Mammary epithelial cell (primary cell): ENCODE measurements at regions not wholly inside any gene's neighbourhood (a gene's known extent, or its start where the extent isn't known, plus 50 kb on each side); places are given as distances from the start of the nearest gene placed in this dataset.

Source experiments
- EZH2 ChIP-seq: IDR thresholded peaks from 2 replicates; pipeline ENCODE4 v1.6.1; 2012; ENCODE audit warnings: low read length, inconsistent platforms, borderline replicate concordance
- TF ChIP-seq, protein P1 (sequence below), 2 donors: IDR thresholded peaks in 1 of 2; conservative IDR thresholded peaks in 1 of 2; 2 replicates each; pipeline ENCODE4 v1.5.1; 2011 to 2012; ENCODE audit warnings: inconsistent platforms in 2 of 2, low read length in 2 of 2, mild to moderate bottlenecking in 2 of 2, control low read depth in 1 of 2, low read depth in 1 of 2; ENCODE audit not compliant: insufficient read depth in 1 of 2; ENCODE audit errors: extremely low read depth in 1 of 2

- no peak for TF ChIP-seq EZH2
- TF ChIP-seq, protein P1, sequence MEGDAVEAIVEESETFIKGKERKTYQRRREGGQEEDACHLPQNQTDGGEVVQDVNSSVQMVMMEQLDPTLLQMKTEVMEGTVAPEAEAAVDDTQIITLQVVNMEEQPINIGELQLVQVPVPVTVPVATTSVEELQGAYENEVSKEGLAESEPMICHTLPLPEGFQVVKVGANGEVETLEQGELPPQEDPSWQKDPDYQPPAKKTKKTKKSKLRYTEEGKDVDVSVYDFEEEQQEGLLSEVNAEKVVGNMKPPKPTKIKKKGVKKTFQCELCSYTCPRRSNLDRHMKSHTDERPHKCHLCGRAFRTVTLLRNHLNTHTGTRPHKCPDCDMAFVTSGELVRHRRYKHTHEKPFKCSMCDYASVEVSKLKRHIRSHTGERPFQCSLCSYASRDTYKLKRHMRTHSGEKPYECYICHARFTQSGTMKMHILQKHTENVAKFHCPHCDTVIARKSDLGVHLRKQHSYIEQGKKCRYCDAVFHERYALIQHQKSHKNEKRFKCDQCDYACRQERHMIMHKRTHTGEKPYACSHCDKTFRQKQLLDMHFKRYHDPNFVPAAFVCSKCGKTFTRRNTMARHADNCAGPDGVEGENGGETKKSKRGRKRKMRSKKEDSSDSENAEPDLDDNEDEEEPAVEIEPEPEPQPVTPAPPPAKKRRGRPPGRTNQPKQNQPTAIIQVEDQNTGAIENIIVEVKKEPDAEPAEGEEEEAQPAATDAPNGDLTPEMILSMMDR (conservative IDR thresholded peaks at IDR 0.05 in 1 of 2, IDR thresholded peaks at IDR 0.05 in 1 of 2; ENCODE audit: extremely low read depth in 1 of 2, insufficient read depth in 1 of 2, low read depth in 1 of 2, low read length in 2 of 2) = peak; percentile 27 to 57
These were observed 507.8 kb upstream of the INTU start for GRCh38 chr4:127124919-127125318.
